Endometrium (tissue), 2 donors: ENCODE measurements at regions not wholly inside any gene's neighbourhood (a gene's known extent, or its start where the extent isn't known, plus 50 kb on each side); places are given as distances from the start of the nearest gene placed in this dataset.

ENCODE experiments used
- FAIRE-seq: peaks from 2 replicates; lab custom pipeline; 2012; peaks lifted over from hg19 to GRCh38; lab: Jason Lieb, UNC
- donor health status: control.
- donor health status: control.

DNA sequence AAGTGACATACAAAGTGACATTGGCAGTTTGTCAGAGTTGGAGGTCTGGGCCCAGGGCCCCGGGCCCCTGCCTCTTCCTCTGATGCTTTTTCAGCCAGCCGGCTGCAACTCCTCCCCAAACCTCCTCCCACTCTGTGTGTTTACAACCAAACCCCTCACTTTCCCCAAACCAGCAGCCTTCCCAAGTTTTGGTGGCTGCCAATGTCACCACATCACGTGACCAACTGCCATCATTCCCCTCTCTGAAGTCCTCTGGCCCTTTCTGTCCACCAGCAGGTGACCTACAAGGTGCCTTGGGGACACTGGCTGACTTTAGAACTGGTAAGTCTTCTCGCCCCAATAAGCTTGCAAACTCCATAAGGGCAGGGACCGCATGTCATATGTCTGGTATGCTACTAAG, 357.7 kb downstream of the BCOR start:
- FAIRE-seq = no peak

DNA sequence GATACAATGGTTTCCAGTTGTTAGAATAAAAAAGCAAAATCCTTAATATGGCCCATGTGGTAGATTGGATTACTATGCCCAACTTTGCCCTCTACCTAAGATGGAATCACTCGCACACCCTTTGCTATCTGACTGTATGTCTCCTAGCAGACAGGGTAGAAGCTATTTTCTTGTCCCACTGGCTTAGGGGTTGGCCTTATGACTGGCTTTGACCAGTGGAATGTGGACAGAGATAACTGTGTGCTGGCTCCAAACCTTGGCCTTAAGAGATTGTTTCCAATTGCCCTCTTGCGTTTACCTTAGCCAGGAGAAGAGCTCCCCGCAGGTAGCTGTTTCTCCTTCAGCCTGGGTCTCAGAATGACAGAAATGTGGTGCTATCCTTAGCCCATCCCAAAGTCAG, 355.9 kb downstream of the BCOR start:
- no peak for FAIRE-seq

DNA sequence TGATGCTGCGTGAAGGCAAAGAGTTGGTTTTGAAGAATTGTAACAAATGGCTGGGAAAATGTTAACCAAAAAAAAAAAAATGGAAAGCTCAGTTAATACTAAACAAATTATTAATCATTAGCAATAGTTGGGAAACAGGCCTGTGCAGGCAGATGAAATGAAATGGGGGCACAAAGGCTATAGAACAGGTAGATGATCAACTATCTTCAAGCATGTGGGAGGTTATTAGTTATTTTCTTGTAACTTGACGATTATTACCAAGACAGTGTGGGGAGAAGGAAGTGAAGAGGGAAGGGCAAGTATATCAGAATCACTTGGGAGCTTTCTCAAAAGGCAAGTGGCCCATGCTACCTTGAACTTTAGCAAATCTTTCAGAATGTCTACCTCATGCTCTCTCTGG, 351.9 kb downstream of the BCOR start:
- FAIRE-seq = no peak

DNA sequence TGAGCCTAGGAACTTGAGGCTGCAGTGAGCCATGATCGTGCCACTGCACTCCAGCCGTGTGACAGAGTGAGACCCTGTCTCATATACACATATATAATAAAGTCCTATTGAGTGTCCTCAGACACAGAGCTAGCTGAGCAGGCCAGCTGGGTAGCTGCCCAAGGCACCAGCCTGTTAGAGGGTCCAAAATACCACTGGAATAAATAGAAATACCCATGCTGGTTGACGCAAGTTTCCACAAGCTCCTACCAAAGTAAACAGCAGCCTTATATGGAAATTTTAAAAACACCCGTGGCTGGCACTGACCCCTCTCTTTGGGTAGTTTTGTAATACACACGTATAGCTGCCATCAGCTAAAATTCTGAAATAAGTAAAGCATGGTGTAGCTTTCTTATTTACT, 348.6 kb downstream of the BCOR start:
- no peak for FAIRE-seq

DNA sequence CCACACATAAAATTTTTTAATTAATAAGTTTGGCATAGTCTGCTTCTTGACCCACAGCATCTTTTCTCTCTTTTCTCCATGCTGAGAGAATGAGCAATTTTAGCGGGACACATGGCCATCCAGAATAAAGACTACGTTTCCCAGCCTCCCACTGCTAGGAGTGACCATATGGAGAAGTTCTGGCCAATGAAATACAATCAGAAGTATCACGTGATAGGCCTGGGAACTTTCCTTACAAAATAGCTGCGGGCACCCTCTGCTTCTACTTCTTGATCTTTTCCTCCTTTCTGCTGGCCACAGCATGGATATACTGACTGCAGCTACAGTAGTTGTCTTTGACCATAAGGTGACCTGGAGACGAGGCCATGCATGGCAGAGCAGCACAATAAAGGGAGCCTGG, 348.0 kb downstream of the BCOR start:
- FAIRE-seq = no peak

DNA sequence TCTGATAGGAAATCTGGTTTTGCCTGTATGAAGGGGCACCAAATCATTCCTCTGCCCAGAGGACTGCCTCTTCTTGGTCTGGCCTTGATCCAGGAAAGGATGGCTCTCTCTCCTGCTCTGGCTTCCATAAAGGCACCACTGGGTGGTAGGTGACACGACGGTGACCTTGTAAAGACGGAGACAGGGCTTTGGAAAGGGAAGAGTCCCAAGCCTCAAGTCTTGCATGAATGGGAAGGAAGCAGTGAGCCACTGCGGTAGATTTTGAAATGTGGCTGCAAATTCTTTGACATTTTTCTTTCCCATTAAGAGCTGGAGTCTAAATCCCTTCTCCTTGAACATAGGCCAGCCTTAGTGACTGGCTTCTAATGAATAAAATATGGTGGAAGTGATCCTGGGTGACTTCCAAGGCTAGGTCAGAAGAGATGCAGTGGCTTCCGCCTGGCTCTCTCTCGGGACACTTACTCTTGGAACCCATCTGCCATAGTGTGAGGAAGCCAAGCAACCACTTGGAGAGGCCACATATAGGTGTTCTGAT, 347.4 kb downstream of the BCOR start:
- no peak for FAIRE-seq

DNA sequence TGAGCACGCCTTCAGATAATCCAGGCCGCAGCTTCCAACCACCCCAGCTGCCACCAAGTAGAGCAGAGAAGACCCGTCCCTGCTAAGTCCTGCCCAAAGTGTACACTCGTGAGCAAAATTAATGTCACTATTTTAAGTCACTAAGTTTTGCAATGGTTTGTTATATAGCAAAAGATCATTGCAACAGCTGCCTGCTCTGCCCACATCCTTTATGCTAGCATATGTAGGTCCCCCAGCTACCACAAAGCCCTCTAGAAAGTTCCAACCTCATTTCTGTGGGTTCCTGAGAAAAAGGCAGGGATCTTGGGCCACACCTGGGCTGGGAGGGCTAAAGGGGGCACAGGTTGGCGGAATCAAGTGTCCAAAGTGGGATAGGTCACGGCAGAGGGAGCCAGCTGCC, 346.9 kb downstream of the BCOR start:
- FAIRE-seq = no peak

DNA sequence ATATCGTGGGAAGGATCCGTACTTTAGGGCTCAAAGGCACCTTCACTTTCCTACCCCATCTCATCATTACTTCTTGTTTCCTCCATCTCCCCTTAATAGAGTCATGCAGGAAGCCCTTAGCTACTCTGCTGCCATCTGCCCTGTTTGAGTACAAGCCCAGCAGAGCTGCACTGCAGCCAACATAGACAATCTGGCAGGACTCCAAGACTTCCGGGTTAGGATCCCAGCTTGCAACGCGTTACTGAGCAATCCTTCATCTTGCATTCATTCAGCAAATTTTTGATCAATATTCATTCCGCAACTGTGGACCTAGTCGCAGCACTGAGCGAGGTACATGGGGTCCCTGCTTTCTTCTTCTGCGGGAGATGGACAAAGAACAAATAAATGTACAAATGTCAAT, 344.9 kb downstream of the BCOR start:
- FAIRE-seq = no peak

DNA sequence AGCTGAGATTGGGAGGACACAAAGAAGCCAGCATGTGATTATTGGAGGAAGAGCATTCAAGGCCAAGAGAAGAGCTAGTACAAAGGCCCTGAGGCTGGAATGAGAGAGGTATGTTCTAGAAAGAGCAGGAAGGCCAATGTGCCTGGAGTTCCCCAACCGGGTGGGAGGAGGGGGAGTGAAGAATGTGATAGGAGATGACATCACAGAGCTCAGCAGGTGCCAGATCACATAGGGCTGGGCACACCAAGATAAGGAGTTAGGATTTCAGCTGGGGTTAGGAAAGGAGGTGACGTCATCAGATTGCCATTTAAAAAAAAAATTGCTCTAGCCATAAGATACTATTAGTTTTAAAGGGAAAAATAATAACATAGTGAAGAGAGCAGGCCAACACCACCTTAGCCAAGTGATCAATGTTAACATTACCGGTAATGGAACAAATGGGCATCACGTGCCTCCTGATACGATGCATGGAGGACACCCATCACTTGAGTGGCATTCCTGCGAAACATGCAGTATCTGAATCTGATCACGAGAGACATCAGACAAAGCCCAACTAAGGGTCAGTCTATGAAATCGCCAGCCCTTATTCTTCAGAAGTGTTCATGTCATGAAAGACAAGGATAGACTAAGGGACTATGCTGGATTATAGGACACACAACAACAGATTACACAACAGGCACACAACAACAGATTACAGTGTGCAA, 344.3 kb downstream of the BCOR start:
- FAIRE-seq = no peak

DNA sequence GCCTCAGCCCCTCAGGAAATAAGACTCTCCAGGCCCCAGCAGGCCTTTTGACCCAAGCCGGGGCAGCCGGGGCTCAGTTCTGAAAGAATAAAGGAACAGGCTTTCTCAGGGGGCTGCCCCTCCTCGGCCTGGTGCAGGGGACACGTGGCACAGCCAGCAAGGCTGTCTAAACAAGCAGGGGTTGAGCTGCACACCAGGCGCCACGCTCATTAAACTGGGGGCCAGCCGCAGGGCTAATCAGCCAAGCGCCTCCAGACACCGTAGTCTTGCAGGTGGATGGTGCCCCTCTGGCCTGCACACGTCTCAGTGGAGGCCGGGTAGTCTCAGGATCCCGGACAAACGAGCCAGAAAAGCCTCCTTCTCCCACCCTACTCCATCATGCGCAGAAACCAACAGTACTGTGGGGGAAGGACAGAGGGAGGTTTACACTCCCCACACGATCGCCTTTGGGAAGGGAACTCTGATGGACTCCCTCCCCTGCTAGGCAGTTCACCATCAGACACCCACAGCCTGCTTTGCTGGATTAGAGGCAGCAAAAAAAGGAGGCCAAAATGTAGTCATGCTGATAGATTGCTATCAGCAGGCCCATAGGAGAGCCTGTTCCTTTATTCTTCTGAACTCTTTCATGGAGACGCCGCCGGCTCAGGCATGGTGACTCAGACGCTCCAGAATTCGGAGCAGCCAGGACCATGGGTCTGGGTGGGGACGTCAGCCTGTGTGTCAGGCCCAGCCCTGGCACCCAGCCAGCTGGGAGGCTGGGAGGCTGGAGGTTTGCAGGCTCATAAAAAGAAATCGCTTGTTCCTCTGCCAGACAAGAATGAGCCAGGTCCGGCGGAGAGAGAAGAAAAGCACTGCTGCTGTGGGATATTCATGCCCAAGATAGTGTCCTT, 342.4 kb downstream of the BCOR start:
- FAIRE-seq = no peak

DNA sequence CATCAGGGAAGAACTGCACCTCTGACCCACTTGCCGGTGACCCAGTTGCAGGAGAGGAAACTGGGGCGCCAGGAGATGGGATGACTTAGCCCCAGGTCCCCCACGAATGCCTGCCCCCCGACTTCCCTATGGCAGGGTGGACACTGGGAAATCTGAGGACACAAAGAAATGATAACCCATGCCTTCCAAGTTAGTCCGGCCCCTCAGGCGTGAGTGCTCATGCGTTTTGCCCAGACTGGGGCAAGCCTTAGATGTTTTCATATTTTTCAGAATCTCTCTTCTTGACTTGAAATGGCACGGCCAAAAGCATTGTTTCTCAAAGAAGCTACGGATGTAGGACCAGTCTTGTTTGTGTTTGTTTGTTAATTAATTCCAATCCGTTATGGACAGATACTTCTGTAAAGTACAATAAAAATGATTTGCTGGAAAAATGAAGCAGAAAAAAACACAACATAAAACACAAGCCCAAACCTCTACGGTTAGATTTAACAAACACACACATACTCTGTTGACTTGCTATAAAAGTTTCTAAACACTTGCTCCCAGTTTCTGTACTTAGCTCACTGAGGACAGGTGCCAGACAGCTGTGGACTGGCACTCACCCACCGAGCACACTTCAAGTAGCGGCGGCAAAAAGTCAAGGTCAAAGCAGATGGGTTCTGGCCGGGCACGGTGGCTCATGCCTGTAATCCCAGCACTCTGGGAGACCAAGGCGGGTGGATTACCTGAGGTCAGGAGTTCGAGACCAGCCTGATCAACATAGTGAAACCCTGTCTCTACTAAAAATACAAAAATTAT, 341.5 kb downstream of the BCOR start:
- FAIRE-seq = peak; percentile 80

DNA sequence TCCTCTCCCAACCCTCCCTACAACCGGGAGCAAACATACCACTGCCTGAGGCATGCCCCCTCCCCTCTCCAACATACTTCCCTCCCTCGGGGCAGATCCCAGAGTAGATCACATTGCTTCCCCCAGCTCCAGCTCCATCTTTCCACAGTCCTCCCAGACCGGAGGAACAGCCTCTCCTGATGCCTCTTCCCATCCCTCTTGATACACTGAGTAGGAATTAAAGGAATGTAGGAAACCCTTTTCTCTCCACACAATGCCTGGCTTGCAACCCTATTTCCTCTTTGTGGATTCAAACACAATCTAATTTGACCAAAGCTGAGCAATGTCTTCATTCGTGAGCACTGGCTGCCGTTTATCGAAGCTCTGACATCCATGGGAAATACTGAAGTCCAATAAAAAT, 339.8 kb downstream of the BCOR start:
- no peak for FAIRE-seq

DNA sequence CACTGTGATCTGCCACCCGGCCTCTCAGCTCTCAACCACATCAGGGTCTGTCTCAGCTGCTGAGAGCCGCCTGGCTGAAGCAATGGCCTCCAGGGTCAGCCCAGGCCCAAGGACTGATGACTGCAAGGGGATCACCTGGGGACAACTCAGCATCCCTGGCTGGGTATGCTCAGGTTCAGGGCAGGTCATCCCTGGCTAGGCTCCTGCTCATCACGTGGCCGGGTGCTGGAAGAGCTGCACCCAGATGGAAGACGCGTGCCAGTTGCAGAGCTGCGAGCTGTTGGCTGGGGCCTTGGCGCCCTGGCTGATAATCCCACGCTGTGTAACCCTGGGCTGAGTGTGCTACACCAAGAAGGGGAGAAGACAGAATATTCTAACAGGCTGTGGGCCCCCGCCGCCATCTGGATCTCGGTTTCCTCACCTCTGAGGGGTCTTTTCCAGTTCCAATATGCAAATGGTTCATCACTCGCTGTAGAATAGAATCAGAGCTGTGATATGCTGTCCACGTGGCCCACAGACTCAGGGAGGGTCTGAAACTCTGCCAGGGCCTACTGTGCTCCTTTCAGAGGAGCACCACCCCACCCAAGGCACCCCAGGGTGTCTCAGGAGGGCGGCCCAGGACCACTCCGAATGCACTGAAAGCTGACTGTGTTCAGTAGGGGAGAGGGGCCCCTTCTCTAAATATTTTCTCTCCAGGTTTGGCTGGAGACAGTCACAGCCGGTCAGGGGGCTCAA, 338.8 kb downstream of the BCOR start:
- FAIRE-seq = no peak

DNA sequence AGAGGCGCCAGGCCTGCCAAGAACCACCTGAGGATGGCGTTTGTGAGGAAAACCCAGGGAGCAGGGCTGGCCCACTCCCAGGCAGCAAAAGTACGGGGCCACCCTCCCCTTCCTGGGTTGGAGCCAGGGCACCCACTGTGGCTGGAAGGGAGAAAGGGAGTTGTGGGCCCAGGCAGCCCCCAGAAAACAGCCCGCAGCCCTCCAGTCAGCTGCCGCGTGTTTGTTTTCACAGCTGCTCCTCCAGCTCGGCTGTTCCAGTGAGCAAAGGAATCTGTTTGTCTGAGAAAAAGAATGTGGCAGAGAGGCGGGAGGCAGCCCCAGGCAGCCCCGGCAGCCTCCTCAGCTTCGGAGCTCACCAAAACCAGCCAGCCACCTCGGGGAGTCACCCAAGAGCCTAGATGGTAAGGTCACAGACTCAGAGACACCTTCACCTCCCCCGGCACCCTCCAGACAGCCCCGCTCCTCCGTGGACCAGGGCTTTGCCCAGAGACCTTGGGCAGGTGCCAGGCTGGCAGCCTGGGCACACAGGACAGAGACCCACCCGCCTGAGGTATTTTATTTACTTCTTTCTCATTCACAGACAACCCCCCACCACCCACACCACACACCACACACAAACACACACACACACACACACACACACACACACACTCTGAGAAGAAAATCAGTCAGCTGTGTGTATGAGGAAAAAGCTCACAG, 338.1 kb downstream of the BCOR start:
- no peak for FAIRE-seq

DNA sequence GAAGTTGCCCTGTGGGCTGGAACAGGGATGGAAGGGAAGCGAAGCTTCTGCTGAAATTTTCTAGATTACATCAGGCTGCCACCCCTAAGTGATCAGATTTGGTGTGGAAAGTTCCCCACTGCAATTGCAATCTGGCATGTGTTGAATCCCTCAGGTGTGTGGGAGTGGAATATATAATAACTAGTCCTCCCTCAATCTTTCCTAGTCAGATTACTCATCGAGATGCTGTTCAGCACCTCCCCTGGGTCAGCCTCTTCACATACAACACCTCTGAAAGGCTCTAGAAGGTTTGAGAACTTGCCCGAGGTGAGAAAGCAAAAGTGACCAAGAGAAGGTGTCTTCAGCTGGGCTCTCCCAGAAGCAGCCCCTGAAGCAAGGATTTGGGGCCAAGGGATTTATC, 336.8 kb downstream of the BCOR start:
- FAIRE-seq = no peak

DNA sequence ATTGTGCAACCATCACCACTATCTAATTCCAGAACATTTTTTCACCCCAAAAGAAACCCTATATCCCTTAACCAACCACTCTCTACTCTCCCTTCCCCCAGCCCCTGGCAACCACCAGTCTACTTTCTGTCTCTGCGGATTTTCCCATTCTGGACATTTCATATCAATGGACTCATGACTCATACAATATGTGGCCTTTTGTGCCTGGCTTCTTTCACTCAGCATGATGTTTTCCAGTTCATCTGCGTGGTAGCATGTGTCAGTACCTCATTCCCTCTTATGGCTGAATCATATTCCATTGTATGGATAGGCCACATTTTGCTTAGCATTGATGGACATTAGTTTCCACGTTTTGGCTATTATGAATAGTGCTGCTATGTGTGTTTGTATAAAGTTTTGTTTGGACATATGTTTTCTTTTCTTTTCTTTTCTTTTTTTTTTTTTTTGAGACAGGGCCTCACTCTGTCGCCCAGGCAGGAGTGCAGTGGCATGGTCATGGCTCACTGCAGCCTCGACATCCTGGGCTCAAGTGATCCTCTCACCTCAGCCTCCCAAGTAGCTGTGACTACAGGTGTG, 335.4 kb downstream of the BCOR start:
- no peak for FAIRE-seq

DNA sequence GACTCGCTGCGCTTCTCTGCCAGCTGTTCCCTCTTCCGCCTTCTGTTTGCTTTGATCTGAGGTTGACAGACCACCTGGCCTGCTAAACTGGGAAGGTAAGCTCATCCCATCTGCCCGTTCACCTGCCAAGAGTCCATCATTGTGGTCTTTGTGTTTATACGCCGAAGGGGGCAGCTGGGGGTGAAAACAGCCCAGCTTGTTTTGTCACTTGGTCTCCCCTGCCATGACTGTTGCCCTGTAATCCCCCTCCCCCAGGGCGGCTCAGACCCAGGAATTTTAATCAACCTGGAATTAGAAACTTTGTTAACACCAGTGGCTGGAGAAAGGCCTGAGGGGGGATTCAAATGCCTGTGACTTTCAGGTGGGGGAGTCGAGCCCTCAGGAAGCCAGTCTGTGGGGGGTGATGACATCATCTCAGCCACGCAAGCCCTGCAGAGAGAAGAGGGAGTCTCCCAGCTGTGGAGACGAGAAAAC, 333.3 kb downstream of the BCOR start:
- FAIRE-seq = no peak

DNA sequence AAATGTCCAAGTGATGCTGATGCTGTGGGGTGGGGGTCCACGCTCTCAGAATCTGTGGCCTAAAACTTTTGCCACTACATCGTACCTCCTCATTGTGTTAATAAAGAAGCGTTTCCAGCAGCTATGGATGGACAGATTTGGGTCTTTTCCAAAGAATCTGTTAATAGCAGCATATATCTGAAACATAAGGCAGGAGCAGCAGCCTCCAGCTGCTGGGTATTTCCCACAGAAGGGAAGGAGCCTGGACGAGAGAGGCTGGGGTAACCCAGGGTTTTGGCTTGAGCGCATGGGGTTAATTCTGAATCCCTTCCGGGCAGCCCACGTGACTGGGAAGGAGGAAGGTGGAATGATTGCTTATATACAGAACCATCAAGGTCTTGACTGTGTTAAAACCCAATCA, 332.4 kb downstream of the BCOR start:
- FAIRE-seq = no peak

DNA sequence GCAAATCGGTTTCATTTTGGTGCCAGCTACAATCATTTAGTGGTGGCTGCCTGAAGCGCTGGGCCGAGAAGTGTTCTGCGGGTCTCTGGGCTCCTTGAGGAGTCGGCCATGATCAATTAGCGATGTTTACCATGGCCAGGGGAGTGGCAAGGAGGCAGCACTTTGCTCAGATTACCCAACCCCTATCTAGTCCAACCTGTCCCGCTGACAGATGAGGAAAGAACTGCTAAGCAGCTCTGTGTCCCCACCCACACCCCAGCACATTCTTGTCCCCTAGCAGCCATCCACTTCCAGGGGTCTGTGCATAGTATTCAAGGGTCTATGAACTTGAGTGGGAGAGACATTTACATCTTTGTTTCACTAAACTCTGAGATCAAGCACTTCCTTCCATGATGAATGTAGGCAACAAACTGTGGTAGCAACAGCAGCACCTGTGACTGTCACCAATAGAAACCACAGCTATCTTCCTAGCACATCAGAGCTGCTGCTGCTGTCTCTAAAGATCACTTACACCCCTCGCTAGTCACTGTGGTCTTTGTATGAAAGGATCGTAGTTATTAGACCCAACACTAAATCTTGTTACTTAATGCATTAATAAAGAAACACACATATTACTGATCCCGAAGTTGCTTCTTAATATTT, 331.6 kb downstream of the BCOR start:
- FAIRE-seq = no peak

DNA sequence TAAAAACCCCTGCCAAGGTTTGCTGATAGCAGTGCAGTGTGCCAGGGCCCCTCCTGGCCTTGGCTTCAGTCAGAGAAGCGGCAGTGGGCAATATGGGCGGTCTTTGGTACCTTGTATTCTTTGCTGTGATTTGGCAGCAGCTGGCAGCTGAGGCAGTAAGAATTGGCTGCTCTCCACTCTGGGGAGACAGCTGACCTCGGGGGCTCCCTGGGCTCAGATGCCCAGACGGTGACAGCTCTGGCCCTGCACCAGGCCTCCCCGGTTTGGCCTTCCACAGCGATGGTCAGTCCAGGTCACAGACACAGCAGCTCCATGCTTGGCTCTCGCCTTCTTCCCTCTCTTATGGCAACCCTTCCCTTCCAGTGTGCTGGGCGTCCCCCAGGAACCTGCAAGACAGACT, 330.9 kb downstream of the BCOR start:
- FAIRE-seq = no peak
